ENCODE measurements at regions not wholly inside any gene's neighbourhood (a gene's known extent, or its start where the extent isn't known, plus 50 kb on each side); places are given as distances from the start of the nearest gene placed in this dataset.

GRCh38 chr6:140833408-140833807, 1299.3 kb upstream of the GJE1 start:
- no peaks in the 10 kb centered on the region for H3K27me3 Mint-ChIP-seq (ENCODE audit: insufficient read depth, unreplicated experiment)
- DNase-seq (ENCODE audit: unreplicated experiment): no peak
- intact Hi-C loops (cut with micrococcal nuclease): no loop called here
- no TSS peak for BruUV-seq (replicated peaks)
- H3K4me3 Mint-ChIP-seq (ENCODE audit: unreplicated experiment): no peak overlapping the region
- H3K9me3 Mint-ChIP-seq (ENCODE audit: unreplicated experiment): no peaks in the 10 kb centered on the region
- H3K36me3 Mint-ChIP-seq (ENCODE audit: insufficient read depth, unreplicated experiment): no peaks in the 10 kb centered on the region
- no peak overlapping the region for H3K27ac Mint-ChIP-seq (ENCODE audit: low read depth, unreplicated experiment)
- no peak for TF ChIP-seq CTCF (IDR thresholded peaks at IDR 0.05; ENCODE audit: unreplicated experiment)
- ChIA-PET POLR2A (no interaction called here), CTCF (interaction anchor here (1.0 kb wide), 1 partner anchor 17 kb away, joined by 3 read pairs; no protein-coding TSS in a partner anchor)
- no peaks in the 10 kb centered on the region for H3K4me1 Mint-ChIP-seq (ENCODE audit: insufficient read depth, unreplicated experiment)

GRCh38 chr6:140830666-140831065, 1302.1 kb upstream of the GJE1 start:
- no TSS peak for BruUV-seq (replicated peaks)
- no peak for TF ChIP-seq CTCF (IDR thresholded peaks at IDR 0.05; ENCODE audit: unreplicated experiment)
- no peak for DNase-seq (ENCODE audit: unreplicated experiment)
- CTCF ChIA-PET: no interaction called here
- POLR2A ChIA-PET: no interaction called here
- Mint-ChIP-seq H3K36me3 (ENCODE audit: insufficient read depth, unreplicated experiment) (no peaks in the 10 kb centered on the region), H3K27ac (ENCODE audit: low read depth, unreplicated experiment) (no peak overlapping the region), H3K9me3 (ENCODE audit: unreplicated experiment) (no peaks in the 10 kb centered on the region), H3K27me3 (ENCODE audit: insufficient read depth, unreplicated experiment) (no peaks in the 10 kb centered on the region), H3K4me1 (ENCODE audit: insufficient read depth, unreplicated experiment) (no peaks in the 10 kb centered on the region), H3K4me3 (ENCODE audit: unreplicated experiment) (no peak overlapping the region)
- intact Hi-C loops (cut with micrococcal nuclease): no loop called here

- BruUV-seq (replicated peaks): no TSS peak
- no peaks in the 10 kb centered on the region for H3K36me3 Mint-ChIP-seq (ENCODE audit: insufficient read depth, unreplicated experiment)
- CTCF ChIA-PET: interaction anchor here (0.7 kb wide), 1 partner anchor 37 kb away, joined by 3 read pairs; no protein-coding TSS in a partner anchor
- no peaks in the 10 kb centered on the region for H3K4me1 Mint-ChIP-seq (ENCODE audit: insufficient read depth, unreplicated experiment)
- H3K4me3 Mint-ChIP-seq (ENCODE audit: unreplicated experiment): no peak overlapping the region
- POLR2A ChIA-PET: no interaction called here
- no peaks in the 10 kb centered on the region for H3K27me3 Mint-ChIP-seq (ENCODE audit: insufficient read depth, unreplicated experiment)
- no peak for TF ChIP-seq CTCF (IDR thresholded peaks at IDR 0.05; ENCODE audit: unreplicated experiment)
- H3K27ac Mint-ChIP-seq (ENCODE audit: low read depth, unreplicated experiment): no peak overlapping the region
- intact Hi-C loops (cut with micrococcal nuclease): no loop called here
- no peaks in the 10 kb centered on the region for H3K9me3 Mint-ChIP-seq (ENCODE audit: unreplicated experiment)
- no peak for DNase-seq (ENCODE audit: unreplicated experiment)
These were observed 1303.9 kb upstream of the GJE1 start for GRCh38 chr6:140828856-140829255.

- no peak for TF ChIP-seq CTCF (IDR thresholded peaks at IDR 0.05; ENCODE audit: unreplicated experiment)
- no TSS peak for BruUV-seq (replicated peaks)
These were observed 1305.1 kb upstream of the GJE1 start for GRCh38 chr6:140827593-140827992.

More at GRCh38 chr6:140827593-140827992, 1305.1 kb upstream of the GJE1 start:
- Mint-ChIP-seq H3K36me3 (ENCODE audit: insufficient read depth, unreplicated experiment) (no peaks in the 10 kb centered on the region), H3K27me3 (ENCODE audit: insufficient read depth, unreplicated experiment) (no peaks in the 10 kb centered on the region), H3K4me3 (ENCODE audit: unreplicated experiment) (no peak overlapping the region), H3K4me1 (ENCODE audit: insufficient read depth, unreplicated experiment) (no peaks in the 10 kb centered on the region), H3K9me3 (ENCODE audit: unreplicated experiment) (no peaks in the 10 kb centered on the region), H3K27ac (ENCODE audit: low read depth, unreplicated experiment) (no peak overlapping the region)
- CTCF ChIA-PET: no interaction called here
- POLR2A ChIA-PET: no interaction called here
- no peak for DNase-seq (ENCODE audit: unreplicated experiment)
- intact Hi-C loops (cut with micrococcal nuclease): no loop called here

Data from MCF 10A (cell line).